ENCODE measurements at regions not wholly inside any gene's neighbourhood (a gene's known extent, or its start where the extent isn't known, plus 50 kb on each side); places are given as distances from the start of the nearest gene placed in this dataset.

GRCh38 chr14:49447540-49448107, 138.6 kb downstream of the RPS29 start:
- DNase-seq (ENCODE audit: low spot score) (no peak), ATAC-seq (ENCODE audit: insufficient number of reproducible peaks, low FRiP score, low read depth) (no peak)
- H3K27me3 ChIP-seq (replicated peaks; ENCODE audit: insufficient read depth): no peaks in the 10 kb centered on the region
- no peaks in the 10 kb centered on the region for H3K4me1 ChIP-seq (ENCODE audit: control insufficient read depth in 1 of 2, low read depth in 2 of 2)
- TF ChIP-seq, protein P1, sequence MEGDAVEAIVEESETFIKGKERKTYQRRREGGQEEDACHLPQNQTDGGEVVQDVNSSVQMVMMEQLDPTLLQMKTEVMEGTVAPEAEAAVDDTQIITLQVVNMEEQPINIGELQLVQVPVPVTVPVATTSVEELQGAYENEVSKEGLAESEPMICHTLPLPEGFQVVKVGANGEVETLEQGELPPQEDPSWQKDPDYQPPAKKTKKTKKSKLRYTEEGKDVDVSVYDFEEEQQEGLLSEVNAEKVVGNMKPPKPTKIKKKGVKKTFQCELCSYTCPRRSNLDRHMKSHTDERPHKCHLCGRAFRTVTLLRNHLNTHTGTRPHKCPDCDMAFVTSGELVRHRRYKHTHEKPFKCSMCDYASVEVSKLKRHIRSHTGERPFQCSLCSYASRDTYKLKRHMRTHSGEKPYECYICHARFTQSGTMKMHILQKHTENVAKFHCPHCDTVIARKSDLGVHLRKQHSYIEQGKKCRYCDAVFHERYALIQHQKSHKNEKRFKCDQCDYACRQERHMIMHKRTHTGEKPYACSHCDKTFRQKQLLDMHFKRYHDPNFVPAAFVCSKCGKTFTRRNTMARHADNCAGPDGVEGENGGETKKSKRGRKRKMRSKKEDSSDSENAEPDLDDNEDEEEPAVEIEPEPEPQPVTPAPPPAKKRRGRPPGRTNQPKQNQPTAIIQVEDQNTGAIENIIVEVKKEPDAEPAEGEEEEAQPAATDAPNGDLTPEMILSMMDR (IDR thresholded peaks at IDR 0.05): no peak
- no peak overlapping the region for H3K27ac ChIP-seq
- no peak overlapping the region for H3K4me3 ChIP-seq
- H3K36me3 ChIP-seq: no peaks in the 10 kb centered on the region
- no peaks in the 10 kb centered on the region for H3K9me3 ChIP-seq

DNA sequence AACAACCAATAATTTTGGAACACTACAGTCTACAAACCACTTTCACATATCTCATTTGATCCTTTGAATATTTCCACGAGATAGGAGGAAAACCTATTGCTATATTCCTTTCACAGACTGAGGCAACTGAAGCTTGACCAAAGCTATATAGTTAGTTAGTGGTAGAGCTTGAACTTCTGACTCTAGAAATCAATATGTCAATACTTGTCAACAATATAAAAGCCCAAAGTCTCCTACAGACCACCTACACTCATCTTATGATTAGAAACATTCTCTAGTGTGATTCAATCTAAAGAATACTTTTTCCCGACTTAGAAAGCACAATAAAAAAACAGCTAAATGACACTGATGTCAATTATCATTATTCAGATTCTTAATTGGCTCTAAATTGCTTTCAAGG, 139.4 kb downstream of the RPS29 start:
- Histone ChIP-seq H3K9me3 (no peaks in the 10 kb centered on the region), H3K27ac (no peak overlapping the region), H3K4me3 (no peak overlapping the region), H3K27me3 (replicated peaks; ENCODE audit: insufficient read depth) (no peaks in the 10 kb centered on the region), H3K4me1 (ENCODE audit: control insufficient read depth in 1 of 2, low read depth in 2 of 2) (no peaks in the 10 kb centered on the region), H3K36me3 (no peaks in the 10 kb centered on the region)
- TF ChIP-seq, protein P1 (IDR thresholded peaks at IDR 0.05): no peak
- ATAC-seq (ENCODE audit: insufficient number of reproducible peaks, low FRiP score, low read depth): no peak
- no peak for DNase-seq (ENCODE audit: low spot score)

DNA sequence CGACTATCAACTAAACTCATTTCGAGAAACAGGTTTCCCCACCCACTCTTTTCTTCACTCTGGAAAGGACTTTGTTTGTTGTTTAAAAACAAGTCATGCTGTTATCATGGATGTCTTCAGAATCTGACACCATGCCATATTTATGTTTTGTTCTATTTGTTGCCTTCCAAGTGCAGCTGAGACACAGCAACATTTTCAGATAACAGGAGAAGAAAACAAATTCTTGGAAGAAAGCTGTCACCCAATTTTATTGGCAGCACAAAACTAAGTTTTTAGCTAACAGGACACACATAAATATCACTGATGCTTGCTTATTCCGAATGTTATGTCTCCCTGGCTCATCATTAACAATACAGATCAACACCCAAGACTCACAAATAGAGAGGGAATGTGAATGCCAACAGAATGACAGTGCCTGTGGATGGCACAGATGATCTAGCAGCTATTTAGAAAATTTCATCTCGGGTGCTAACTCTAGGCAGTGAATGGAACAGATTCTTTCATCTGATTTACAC, 147.9 kb downstream of the RPS29 start:
- H3K27me3 ChIP-seq (replicated peaks; ENCODE audit: insufficient read depth): no peaks in the 10 kb centered on the region
- TF ChIP-seq, protein P1 (IDR thresholded peaks at IDR 0.05): no peak
- no peaks in the 10 kb centered on the region for H3K36me3 ChIP-seq
- no peak overlapping the region for H3K4me3 ChIP-seq
- no peak for DNase-seq (ENCODE audit: low spot score)
- H3K9me3 ChIP-seq: peaks cover 2% of the 10 kb centered on the region
- no peaks in the 10 kb centered on the region for H3K4me1 ChIP-seq (ENCODE audit: control insufficient read depth in 1 of 2, low read depth in 2 of 2)
- no peak overlapping the region for H3K27ac ChIP-seq
- ATAC-seq (ENCODE audit: insufficient number of reproducible peaks, low FRiP score, low read depth): no peak

DNA sequence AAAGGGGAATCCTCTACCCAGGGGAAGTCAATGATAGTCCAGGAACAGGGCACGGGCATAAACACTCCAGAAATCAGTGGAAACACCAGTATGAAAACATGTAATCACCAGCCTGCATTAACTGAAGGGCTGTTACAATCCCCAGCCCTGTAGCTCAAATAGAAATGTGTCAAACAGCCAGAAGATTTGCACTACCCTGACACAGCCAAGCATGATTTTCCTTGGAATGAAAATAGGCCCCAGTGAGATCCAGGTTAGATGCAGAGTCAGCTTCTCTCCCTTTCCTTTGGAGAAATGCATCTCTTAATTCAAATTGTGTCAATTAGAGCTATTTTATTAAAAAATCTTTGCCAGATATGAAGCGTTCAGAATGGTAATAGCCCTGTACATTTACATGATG, 158.1 kb downstream of the RPS29 start:
- H3K36me3 ChIP-seq: no peaks in the 10 kb centered on the region
- no peak overlapping the region for H3K27ac ChIP-seq
- DNase-seq (ENCODE audit: low spot score): no peak
- ATAC-seq (ENCODE audit: insufficient number of reproducible peaks, low FRiP score, low read depth): no peak
- peaks cover 3% of the 10 kb centered on the region for H3K9me3 ChIP-seq
- no peaks in the 10 kb centered on the region for H3K27me3 ChIP-seq (replicated peaks; ENCODE audit: insufficient read depth)
- TF ChIP-seq, protein P1 (IDR thresholded peaks at IDR 0.05): no peak
- H3K4me1 ChIP-seq (ENCODE audit: control insufficient read depth in 1 of 2, low read depth in 2 of 2): no peaks in the 10 kb centered on the region
- no peak overlapping the region for H3K4me3 ChIP-seq

- Histone ChIP-seq H3K4me1 (ENCODE audit: control insufficient read depth in 1 of 2, low read depth in 2 of 2) (no peaks in the 10 kb centered on the region), H3K9me3 (no peaks in the 10 kb centered on the region), H3K27me3 (replicated peaks; ENCODE audit: insufficient read depth) (no peaks in the 10 kb centered on the region), H3K4me3 (no peak overlapping the region), H3K27ac (no peak overlapping the region), H3K36me3 (no peaks in the 10 kb centered on the region)
- ATAC-seq (ENCODE audit: insufficient number of reproducible peaks, low FRiP score, low read depth) (no peak), DNase-seq (ENCODE audit: low spot score) (no peak)
- TF ChIP-seq, protein P1 (IDR thresholded peaks at IDR 0.05): no peak
These were observed 159.1 kb downstream of the RPS29 start for GRCh38 chr14:49427117-49427516.
